SW480 (cell line): ENCODE measurements at regions not wholly inside any gene's neighbourhood (a gene's known extent, or its start where the extent isn't known, plus 50 kb on each side); places are given as distances from the start of the nearest gene placed in this dataset.
"Not testable (repeated sequence)": the region's sequence is repeated elsewhere in the genome, so short reads cannot be mapped to it uniquely, and the experiment has no call there.

ENCODE experiments used
- DNase-seq: peaks from one replicate; pipeline ENCODE4 v3.0.0-alpha.2; 2016; ENCODE audit warnings: low spot score

GRCh38 chr4:33785843-33786242 is 2458.5 kb downstream of the ARAP2 start:
- DNase-seq: no peak

GRCh38 chr4:33802578-33802977 is 2441.7 kb downstream of the ARAP2 start:
- no peak for DNase-seq

GRCh38 chr4:33825685-33826084 is 2418.6 kb downstream of the ARAP2 start:
- DNase-seq: no peak

GRCh38 chr4:33829356-33829755 is 2415.0 kb downstream of the ARAP2 start:
- DNase-seq: not testable (repeated sequence)

GRCh38 chr4:33831442-33832066 is 2412.8 kb downstream of the ARAP2 start:
- no peak for DNase-seq

GRCh38 chr4:33835764-33836163 is 2408.6 kb downstream of the ARAP2 start:
- DNase-seq: not testable (repeated sequence)

- no peak for DNase-seq
Observed at GRCh38 chr4:33837043-33837838, 2407.1 kb downstream of the ARAP2 start.

GRCh38 chr4:33841120-33841519 is 2403.2 kb downstream of the ARAP2 start:
- no peak for DNase-seq

GRCh38 chr4:33850371-33850902 is 2393.9 kb downstream of the ARAP2 start:
- no peak for DNase-seq

- DNase-seq: not testable (repeated sequence)
Observed at GRCh38 chr4:33853670-33854069, 2390.6 kb downstream of the ARAP2 start.

- no peak for DNase-seq
Observed at GRCh38 chr4:33864290-33864859, 2379.9 kb downstream of the ARAP2 start.

GRCh38 chr4:33873791-33874190 is 2370.5 kb downstream of the ARAP2 start:
- no peak for DNase-seq

GRCh38 chr4:33878710-33879109 is 2365.6 kb downstream of the ARAP2 start:
- no peak for DNase-seq

- DNase-seq: no peak
Observed at GRCh38 chr4:33881176-33881575, 2363.1 kb downstream of the ARAP2 start.

GRCh38 chr4:33882246-33882990 is 2361.9 kb downstream of the ARAP2 start:
- DNase-seq: no peak

- DNase-seq: no peak
Observed at GRCh38 chr4:33883111-33883510, 2361.2 kb downstream of the ARAP2 start.

- DNase-seq: no peak
Observed at GRCh38 chr4:33886356-33886755, 2358.0 kb downstream of the ARAP2 start.

- DNase-seq: no peak
Observed at GRCh38 chr4:33890841-33891240, 2353.5 kb downstream of the ARAP2 start.

- DNase-seq: no peak
Observed at GRCh38 chr4:33911959-33912358, 2332.4 kb downstream of the ARAP2 start.

GRCh38 chr4:33914386-33914785 is 2329.9 kb downstream of the ARAP2 start:
- DNase-seq: no peak

- DNase-seq: no peak
Observed at GRCh38 chr4:33923469-33923868, 2320.8 kb downstream of the ARAP2 start.

- DNase-seq: no peak
Observed at GRCh38 chr4:33924239-33924638, 2320.1 kb downstream of the ARAP2 start.
